ENCODE measurements at regions not wholly inside any gene's neighbourhood (a gene's known extent, or its start where the extent isn't known, plus 50 kb on each side); places are given as distances from the start of the nearest gene placed in this dataset.

GRCh38 chr13:50322006-50322405 lies 306.8 kb downstream of the KCNRG start:
- TF ChIP-seq CTCF (conservative IDR thresholded peaks at IDR 0.05; ENCODE audit: low read depth, low read length) (no peak), RFX5 (IDR thresholded peaks at IDR 0.05; ENCODE audit: low read depth, low read length) (no peak), POLR2A (IDR thresholded peaks at IDR 0.05; ENCODE audit: low read depth, low read length) (no peak), RAD21 (IDR thresholded peaks at IDR 0.05; ENCODE audit: low read length) (no peak), ELK1 (IDR thresholded peaks at IDR 0.05; ENCODE audit: borderline replicate concordance, low read depth, low read length) (no peak), BHLHE40 (IDR thresholded peaks at IDR 0.05; ENCODE audit: low read depth, low read length) (no peak)
